ENCODE measurements at regions not wholly inside any gene's neighbourhood (a gene's known extent, or its start where the extent isn't known, plus 50 kb on each side); places are given as distances from the start of the nearest gene placed in this dataset.
A peak's percentile ranks its signal among the peaks of the same experiment; 100 is the strongest.

DNA sequence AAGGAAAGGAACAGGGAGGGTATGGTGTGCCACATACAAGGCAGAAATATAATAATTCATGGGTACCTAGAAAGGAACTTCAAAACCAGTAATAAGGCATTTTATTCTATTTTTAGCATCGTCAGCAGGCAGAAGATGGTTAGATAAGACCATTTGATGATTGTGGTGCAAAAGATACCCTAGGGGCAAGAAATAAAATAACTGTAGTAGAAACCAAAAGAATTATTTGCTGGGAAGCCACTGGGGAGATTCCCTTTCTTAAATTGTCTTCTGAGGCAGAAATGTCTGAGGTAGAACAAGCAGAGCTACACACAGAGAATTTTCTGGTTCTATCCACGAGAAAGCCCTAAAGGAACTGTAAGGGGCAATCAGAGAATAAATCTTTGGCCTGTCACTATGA is 64.3 kb upstream of the PCGF5 start:
- Histone ChIP-seq H3K4me1 (ENCODE audit: insufficient read depth, low read length) (no peaks in the 10 kb centered on the region), H3K4me2 (ENCODE audit: low read length) (no peak overlapping the region), H3K27ac (ENCODE audit: low read length) (no peak overlapping the region), H3K27me3 (ENCODE audit: low read length) (peaks cover 6% of the 10 kb centered on the region; the same call in 1 of the 2 replicates), H3K79me2 (ENCODE audit: low read length) (no peaks in the 10 kb centered on the region), H3K9me2 (replicated peaks; ENCODE audit: low read length) (no peaks in the 10 kb centered on the region), H2AFZ (ENCODE audit: low read length) (no peak overlapping the region), H3F3A (ENCODE audit: low read length, unreplicated experiment) (no peaks in the 10 kb centered on the region), H3K36me3 (ENCODE audit: low read depth, low read length) (no peaks in the 10 kb centered on the region), H3K9me3 (ENCODE audit: low read length) (no peaks in the 10 kb centered on the region), H3K4me3 (ENCODE audit: low read length) (no peak overlapping the region), H4K20me1 (ENCODE audit: low read length) (no peaks in the 10 kb centered on the region), H3K9ac (ENCODE audit: low read length) (no peak overlapping the region)
- POLR2A ChIA-PET (ENCODE audit: unreplicated experiment) = no interaction called here
- DNase-seq (no peak), ATAC-seq (no peak)
- intact Hi-C loops (cut with micrococcal nuclease) = no loop called here
- CTCF ChIA-PET = no interaction called here
- TF ChIP-seq EZH2 (IDR thresholded peaks at IDR 0.05; ENCODE audit: low read length, unreplicated experiment) (no peak), CTCF (conservative IDR thresholded peaks at IDR 0.05; ENCODE audit: low read depth, low read length) (no peak), EZH2phosphoT487 (IDR thresholded peaks at IDR 0.05; ENCODE audit: borderline replicate concordance, low read length) (no peak)
- BruUV-seq (replicated peaks) = no TSS peak

- POLR2A ChIA-PET (ENCODE audit: unreplicated experiment) = no interaction called here
- TF ChIP-seq EZH2phosphoT487 (IDR thresholded peaks at IDR 0.05; ENCODE audit: borderline replicate concordance, low read length) = no peak
- no peak for TF ChIP-seq CTCF (conservative IDR thresholded peaks at IDR 0.05; ENCODE audit: low read depth, low read length)
- TF ChIP-seq EZH2 (IDR thresholded peaks at IDR 0.05; ENCODE audit: low read length, unreplicated experiment) = no peak
- BruUV-seq (replicated peaks) = no TSS peak
- no peaks in the 10 kb centered on the region for H4K20me1 ChIP-seq (ENCODE audit: low read length)
- no peak overlapping the region for H3K9ac ChIP-seq (ENCODE audit: low read length)
- H3K9me2 ChIP-seq (replicated peaks; ENCODE audit: low read length) = no peaks in the 10 kb centered on the region
- no peaks in the 10 kb centered on the region for H3K9me3 ChIP-seq (ENCODE audit: low read length)
- no peak overlapping the region for H2AFZ ChIP-seq (ENCODE audit: low read length)
- peaks cover 6% of the 10 kb centered on the region; the same call in 1 of the 2 replicates for H3K27me3 ChIP-seq (ENCODE audit: low read length)
- no peaks in the 10 kb centered on the region; the same call in 1 of the 2 replicates for H3K79me2 ChIP-seq (ENCODE audit: low read length)
- no peak overlapping the region for H3K4me3 ChIP-seq (ENCODE audit: low read length)
- CTCF ChIA-PET = no interaction called here
- ATAC-seq (no peak), DNase-seq (no peak)
- H3F3A ChIP-seq (ENCODE audit: low read length, unreplicated experiment) = no peaks in the 10 kb centered on the region
- no peak overlapping the region for H3K4me2 ChIP-seq (ENCODE audit: low read length)
- H3K36me3 ChIP-seq (ENCODE audit: low read depth, low read length) = no peaks in the 10 kb centered on the region
- H3K27ac ChIP-seq (ENCODE audit: low read length) = no peak overlapping the region
- peaks cover 3% of the 10 kb centered on the region; the same call in 1 of the 2 replicates for H3K4me1 ChIP-seq (ENCODE audit: insufficient read depth, low read length)
- intact Hi-C loops (cut with micrococcal nuclease) = no loop called here
Observed at GRCh38 chr10:91159254-91159783, 61.1 kb upstream of the PCGF5 start.

DNA sequence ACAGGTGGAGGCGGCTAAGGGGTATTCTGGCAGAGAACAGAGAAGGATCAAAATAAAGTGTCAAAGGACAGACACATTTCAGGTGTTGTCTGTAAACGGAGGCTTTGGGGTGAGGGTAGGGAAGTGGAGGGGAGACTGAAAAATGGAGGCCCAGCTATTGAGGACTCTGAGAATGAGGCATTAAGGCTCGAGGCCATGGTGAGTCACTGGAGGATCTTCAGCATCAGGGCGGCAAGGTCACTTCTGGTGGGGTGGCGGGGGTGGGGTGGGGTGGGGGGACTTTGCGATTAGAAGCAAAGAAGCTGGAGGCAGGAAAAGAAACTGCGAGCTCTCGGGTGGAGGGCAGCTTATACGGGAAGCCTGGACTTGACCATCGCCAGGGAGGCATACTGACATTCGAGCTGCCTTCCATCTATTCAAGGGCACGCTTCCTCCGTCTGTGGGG is 58.4 kb upstream of the PCGF5 start:
- ChIA-PET CTCF (interaction anchor here (0.6 kb wide), 1 partner anchor 134 kb away, joined by 3 read pairs; no protein-coding TSS in a partner anchor), POLR2A (ENCODE audit: unreplicated experiment) (interaction anchor here (0.7 kb wide), 1 partner anchor 358 kb away, joined by 14 read pairs; no protein-coding TSS in a partner anchor)
- Histone ChIP-seq H3K4me2 (ENCODE audit: low read length) (peak overlapping the region; percentile 93), H3K79me2 (ENCODE audit: low read length) (peaks cover 9% of the 10 kb centered on the region; the same call in 1 of the 2 replicates), H3F3A (ENCODE audit: low read length, unreplicated experiment) (no peaks in the 10 kb centered on the region), H2AFZ (ENCODE audit: low read length) (peak overlapping the region; percentile 84), H3K4me1 (ENCODE audit: insufficient read depth, low read length) (peaks cover 10% of the 10 kb centered on the region; the same call in 1 of the 2 replicates), H3K4me3 (ENCODE audit: low read length) (peak overlapping the region; percentile 71), H4K20me1 (ENCODE audit: low read length) (no peaks in the 10 kb centered on the region), H3K9me2 (replicated peaks; ENCODE audit: low read length) (no peaks in the 10 kb centered on the region), H3K27ac (ENCODE audit: low read length) (no peak overlapping the region), H3K27me3 (ENCODE audit: low read length) (no peaks in the 10 kb centered on the region), H3K9ac (ENCODE audit: low read length) (no peak overlapping the region), H3K36me3 (ENCODE audit: low read depth, low read length) (no peaks in the 10 kb centered on the region), H3K9me3 (ENCODE audit: low read length) (no peaks in the 10 kb centered on the region)
- TF ChIP-seq EZH2 (IDR thresholded peaks at IDR 0.05; ENCODE audit: low read length, unreplicated experiment) (no peak), CTCF (conservative IDR thresholded peaks at IDR 0.05; ENCODE audit: low read depth, low read length) (no peak), EZH2phosphoT487 (IDR thresholded peaks at IDR 0.05; ENCODE audit: borderline replicate concordance, low read length) (no peak)
- DNase-seq (peak; percentile 9), ATAC-seq (peak; percentile 15)
- no TSS peak for BruUV-seq (replicated peaks)
- intact Hi-C loops (cut with micrococcal nuclease) = loop anchor here (5.0 kb wide), 2 partner anchors 60 to 275 kb away; partner anchors contain the start of gene PCGF5

Measured in PC-3 (cell line).